Lung (tissue), 11 donors: ENCODE measurements at regions not wholly inside any gene's neighbourhood (a gene's known extent, or its start where the extent isn't known, plus 50 kb on each side); places are given as distances from the start of the nearest gene placed in this dataset.

Experiments used
- ATAC-seq: fragments of 200-7000 bp; cut with Tn5 transposase; one replicate; pipeline ENCODE4 v1.9.1; 2020; ENCODE audit warnings: moderate number of reproducible peaks; ENCODE audit not compliant: insufficient read depth, low FRiP score
- DNase-seq, 3 donors: peaks; one replicate each; pipeline ENCODE4 v3.0.0-alpha.2; 2013 to 2017
- H3K27ac ChIP-seq, 2 donors: one replicate each; pipeline ENCODE4 v1.5.1; 2013; ENCODE audit warnings: mild to moderate bottlenecking in 2 of 2, moderate library complexity in 2 of 2, control low read depth in 1 of 2, inconsistent platforms in 1 of 2, low read depth in 1 of 2, low read length in 1 of 2
- H3K27me3 ChIP-seq, 3 donors: one replicate each; pipeline ENCODE4 v1.5.1; 2013; ENCODE audit warnings: low read length in 2 of 3; ENCODE audit not compliant: control insufficient read depth in 3 of 3, insufficient read depth in 3 of 3
- H3K36me3 ChIP-seq, 4 donors: one replicate each; pipeline ENCODE4 v1.5.1; 2013; ENCODE audit warnings: low read length in 4 of 4, mild to moderate bottlenecking in 1 of 4, moderate library complexity in 1 of 4; ENCODE audit not compliant: control insufficient read depth in 4 of 4, insufficient read depth in 4 of 4
- H3K4me1 ChIP-seq, 5 donors: one replicate each; pipeline ENCODE4 v1.5.1; 2013; ENCODE audit warnings: low read length in 5 of 5, mild to moderate bottlenecking in 2 of 5, moderate library complexity in 1 of 5; ENCODE audit not compliant: control insufficient read depth in 5 of 5, insufficient read depth in 5 of 5
- H3K4me3 ChIP-seq: one replicate; pipeline ENCODE4 v1.5.1; 2013; ENCODE audit warnings: mild to moderate bottlenecking, control low read depth, moderate library complexity
- H3K9ac ChIP-seq, 2 donors: one replicate each; pipeline ENCODE4 v1.5.1; 2013; ENCODE audit warnings: low read length in 2 of 2, control low read depth in 1 of 2; ENCODE audit not compliant: insufficient read depth in 1 of 2
- H3K9me3 ChIP-seq, 4 donors: one replicate each; pipeline ENCODE4 v1.5.1; 2013; ENCODE audit warnings: low read length in 3 of 4, mild to moderate bottlenecking in 1 of 4, moderate library complexity in 1 of 4; ENCODE audit not compliant: control insufficient read depth in 4 of 4, insufficient read depth in 3 of 4
- CTCF ChIP-seq: IDR thresholded peaks from 2 replicates; pipeline ENCODE4 v1.5.1; 2012; ENCODE audit warnings: mild to moderate bottlenecking; ENCODE audit errors: control extremely low read depth, extremely low read depth
- WGBS, 2 donors: extraction: QIAGEN DNeasy Blood & Tissue Kit; methylation state at CpG; one replicate each; pipeline ENCODE4 v1.1.7; 2013; 5-methylcytosine and 5-hydroxymethylcytosine counted together
- donor health status: control.
- donor health status: control.
- donor health status: Bipolar disorder and iron deficiency.
- donor health status: healthy.
- donor health status: DM: yes; HTN: yes; CAD: no.

GRCh38 chr1:163459539-163459938 is 137.8 kb downstream of the NUF2 start:
- ATAC-seq: no peak
- WGBS, 2 donors: 75 to 83% methylated on average over 4 of the region's 4 CpGs

GRCh38 chr1:163467289-163467688 is 145.5 kb downstream of the NUF2 start:
- Histone ChIP-seq H3K9ac (no peak overlapping the region), H3K4me1 (peaks cover 0 to 3% (median 0%) of the 10 kb centered on the region in 5 donors), H3K27me3 (no peaks in the 10 kb centered on the region), H3K27ac (no peak overlapping the region), H3K36me3 (no peaks in the 10 kb centered on the region), H3K4me3 (no peak overlapping the region), H3K9me3 (peaks cover 0 to 1% (median 0%) of the 10 kb centered on the region in 4 donors)
- TF ChIP-seq CTCF: no peak
- DNase-seq (no peak), ATAC-seq (no peak)
- WGBS, 2 donors: 29 to 72% methylated on average over 1 of the region's 1 CpG

More at GRCh38 chr1:163459539-163459938, 137.8 kb downstream of the NUF2 start:
- Histone ChIP-seq H3K4me1 (no peaks in the 10 kb centered on the region), H3K27ac (no peak overlapping the region), H3K9ac (no peak overlapping the region), H3K36me3 (no peaks in the 10 kb centered on the region), H3K4me3 (no peak overlapping the region), H3K9me3 (peaks cover 0 to 2% (median 0%) of the 10 kb centered on the region in 4 donors), H3K27me3 (no peaks in the 10 kb centered on the region)
- TF ChIP-seq CTCF: no peak
- DNase-seq: no peak

GRCh38 chr1:163471779-163472650 is 150.3 kb downstream of the NUF2 start:
- Histone ChIP-seq H3K9ac (no peak overlapping the region), H3K27me3 (no peaks in the 10 kb centered on the region), H3K9me3 (peaks cover 0 to 1% (median 0%) of the 10 kb centered on the region in 4 donors), H3K4me3 (no peak overlapping the region), H3K36me3 (no peaks in the 10 kb centered on the region), H3K27ac (no peak overlapping the region), H3K4me1 (peaks cover 0 to 11% (median 0%) of the 10 kb centered on the region in 5 donors)
- ATAC-seq: no peak
- DNase-seq: peak in 1 of 3 donors; percentile 29
- TF ChIP-seq CTCF: no peak
- 56 to 76% methylated on average over 13 of the region's 13 CpGs for whole genome bisulfite sequencing, 2 donors
